GM19455 (cell line): ENCODE measurements at regions not wholly inside any gene's neighbourhood (a gene's known extent, or its start where the extent isn't known, plus 50 kb on each side); places are given as distances from the start of the nearest gene placed in this dataset.

Experiments
- ATAC-seq: cut with Tn5 transposase; IDR thresholded peaks from one replicate; pipeline ENCODE4 v1.9.1; 2021; ENCODE audit not compliant: unreplicated experiment

GRCh38 chr18:34077599-34077998 lies 147.1 kb downstream of the NOL4 start:
- no peak for ATAC-seq

- no peak for ATAC-seq
These were observed 148.5 kb downstream of the NOL4 start for GRCh38 chr18:34075963-34076860.

DNA sequence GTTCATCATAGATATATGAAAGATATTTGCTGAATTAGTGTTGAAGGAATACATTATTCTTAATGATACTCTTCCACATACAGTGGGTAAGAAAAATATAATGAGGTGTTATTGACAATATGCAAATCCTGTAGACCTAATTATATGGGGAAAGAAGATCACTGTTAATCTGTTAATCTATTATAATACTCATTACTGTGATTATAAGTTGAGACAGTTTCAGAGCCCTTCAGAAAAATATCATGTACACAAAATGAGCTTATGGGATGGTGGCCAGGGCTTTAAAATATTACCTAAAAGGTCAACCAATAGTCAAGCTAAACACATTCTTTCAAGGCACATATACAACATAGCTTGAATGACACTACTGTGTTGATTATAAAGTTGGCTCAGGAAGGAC lies 163.5 kb downstream of the NOL4 start:
- no peak for ATAC-seq

DNA sequence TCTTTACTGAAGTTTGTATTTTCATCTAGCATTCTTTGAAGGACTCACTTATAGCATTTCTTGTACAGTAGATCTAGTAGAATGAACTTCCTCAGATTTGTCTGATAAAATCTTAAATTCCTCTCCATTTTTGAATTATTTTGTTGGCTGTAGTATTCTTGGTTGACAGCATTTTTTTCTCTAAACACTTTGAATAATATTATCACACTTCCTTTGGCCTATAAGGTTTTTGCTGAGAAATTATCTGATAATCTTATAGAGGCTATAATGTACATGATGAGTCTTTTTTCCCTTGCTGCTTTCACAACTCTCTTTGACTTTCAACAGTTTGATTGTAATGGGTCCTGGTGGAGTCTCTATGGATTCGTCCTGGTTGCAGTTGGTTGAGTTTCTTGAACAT lies 169.5 kb downstream of the NOL4 start:
- no peak for ATAC-seq

DNA sequence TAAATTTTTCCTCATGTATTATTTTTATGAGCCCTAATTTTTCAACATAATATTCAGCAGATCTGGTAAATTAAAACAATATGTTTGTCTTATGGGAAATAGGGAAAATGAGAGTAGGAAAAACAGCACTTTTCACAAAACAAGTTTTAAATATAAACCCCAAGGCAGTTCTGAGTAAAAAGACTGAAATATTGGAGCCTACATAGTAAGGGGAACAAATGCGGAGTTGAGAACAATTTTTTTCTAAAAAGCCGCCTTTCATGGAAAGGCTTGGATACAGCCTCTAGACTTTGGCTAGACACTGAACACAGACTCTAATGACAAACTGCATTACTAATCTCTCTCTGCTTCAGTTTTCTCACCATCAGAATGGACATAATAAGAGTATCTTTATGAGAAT lies 174.1 kb downstream of the NOL4 start:
- ATAC-seq, result no peak

- ATAC-seq, result no peak
These were observed 175.2 kb downstream of the NOL4 start for GRCh38 chr18:34049511-34049910.

- no peak for ATAC-seq
These were observed 176.3 kb downstream of the NOL4 start for GRCh38 chr18:34048423-34048822.

DNA sequence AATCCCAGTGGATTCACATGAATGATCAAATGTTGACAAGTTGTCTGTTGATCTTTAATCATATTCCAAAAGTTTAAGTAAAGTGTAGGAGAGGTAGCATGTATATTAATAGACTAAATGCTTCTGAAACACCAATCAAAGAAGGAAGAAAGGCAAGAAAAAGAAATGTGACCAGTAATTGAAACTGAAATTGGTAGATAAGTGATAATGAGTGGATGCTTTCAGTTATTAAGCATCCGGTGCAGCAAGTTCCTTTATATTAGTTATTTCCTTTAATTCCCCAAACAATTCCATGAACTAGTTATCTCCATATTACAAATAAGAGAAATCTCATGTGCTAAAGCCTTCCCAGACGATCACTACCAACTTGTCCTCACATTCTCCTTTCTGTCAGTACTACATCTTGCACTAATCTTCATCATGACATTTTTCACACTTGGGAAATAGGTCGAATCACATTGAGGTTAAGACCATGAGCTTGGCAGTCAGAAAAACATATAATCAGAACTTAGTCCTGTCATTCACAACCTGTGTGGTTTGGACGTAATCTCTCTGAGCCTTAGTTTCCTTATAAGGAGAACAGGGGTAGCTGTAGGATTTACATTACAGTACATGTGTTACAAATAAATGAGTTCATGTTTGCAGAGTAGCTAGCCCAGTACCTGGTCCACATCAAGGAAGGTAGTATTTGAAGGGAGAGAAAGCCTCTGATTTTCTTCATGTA lies 182.1 kb downstream of the NOL4 start:
- no peak for ATAC-seq

GRCh38 chr18:34039611-34040010 lies 185.1 kb downstream of the NOL4 start:
- no peak for ATAC-seq

DNA sequence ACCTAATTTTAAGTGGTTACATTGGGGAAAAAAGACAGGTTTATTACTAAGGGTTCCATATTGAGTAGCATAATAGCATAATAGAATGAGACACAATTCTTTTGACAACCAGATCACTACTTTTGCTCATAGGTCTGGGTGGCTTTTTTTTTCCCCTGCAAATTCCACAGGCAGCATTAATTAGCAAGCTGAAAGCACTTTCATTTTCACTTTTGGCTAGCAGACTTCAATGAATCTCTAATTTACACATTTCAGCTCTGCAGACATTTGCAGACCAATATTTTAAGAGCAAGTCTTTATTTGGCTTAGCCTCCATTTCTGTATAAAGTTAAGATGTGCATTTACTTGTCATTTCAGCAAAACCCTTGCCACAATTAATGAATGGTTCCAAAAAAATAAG lies 185.5 kb downstream of the NOL4 start:
- ATAC-seq, result no peak

GRCh38 chr18:34038086-34038485 lies 186.6 kb downstream of the NOL4 start:
- no peak for ATAC-seq

GRCh38 chr18:34033968-34034367 lies 190.7 kb downstream of the NOL4 start:
- ATAC-seq, result no peak

- ATAC-seq, result no peak
These were observed 192.9 kb downstream of the NOL4 start for GRCh38 chr18:34031810-34032209.

GRCh38 chr18:34028324-34028723 lies 196.4 kb downstream of the NOL4 start:
- ATAC-seq, result no peak

DNA sequence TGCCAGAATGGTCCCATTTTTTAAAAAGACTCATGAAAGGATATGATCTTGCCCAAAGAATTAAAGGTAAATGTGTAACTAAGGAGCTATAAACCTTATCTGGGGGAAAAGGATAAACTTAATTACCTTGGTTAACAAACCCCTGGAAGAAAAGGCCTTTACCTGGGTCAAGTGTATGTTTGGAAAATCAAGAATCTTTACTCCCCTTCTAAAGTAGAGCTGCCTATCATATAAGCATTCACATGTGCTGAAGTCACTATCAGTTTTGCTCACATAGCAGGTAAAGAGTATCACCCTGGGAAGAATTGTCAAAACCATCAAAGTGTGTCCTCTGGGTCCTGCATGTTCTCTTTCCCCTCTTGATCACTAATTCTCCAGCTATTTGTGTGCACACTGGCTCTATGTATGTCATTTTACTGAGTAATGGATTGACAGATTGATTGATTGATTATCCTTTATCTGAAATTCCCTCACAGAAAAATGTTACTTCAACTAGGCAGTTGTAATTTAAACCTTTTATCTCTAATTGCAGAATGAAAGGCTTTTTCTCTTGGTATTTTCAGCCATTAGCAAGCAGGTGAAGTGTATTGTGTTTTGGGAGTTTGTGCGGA lies 199.4 kb downstream of the NOL4 start:
- ATAC-seq, result no peak

DNA sequence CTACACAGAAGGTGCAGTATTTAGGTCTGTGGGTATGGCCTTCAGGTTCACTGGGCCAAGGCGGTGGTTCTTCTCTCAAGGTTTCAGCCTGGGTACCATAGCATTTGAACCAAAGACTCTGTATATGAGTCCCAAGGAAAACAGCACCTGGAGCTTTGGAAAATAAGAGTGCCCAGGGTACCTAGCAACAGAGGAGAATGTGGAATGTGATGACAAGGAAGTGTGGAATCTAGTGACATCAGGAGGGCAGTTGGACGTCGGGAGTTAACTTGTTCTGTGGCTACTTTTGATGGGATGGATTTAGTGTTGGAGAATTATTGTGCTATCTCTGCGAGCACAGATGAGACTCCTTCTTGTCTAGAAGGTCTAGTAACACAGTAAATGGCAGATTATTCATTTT lies 201.2 kb downstream of the NOL4 start:
- ATAC-seq, result no peak

DNA sequence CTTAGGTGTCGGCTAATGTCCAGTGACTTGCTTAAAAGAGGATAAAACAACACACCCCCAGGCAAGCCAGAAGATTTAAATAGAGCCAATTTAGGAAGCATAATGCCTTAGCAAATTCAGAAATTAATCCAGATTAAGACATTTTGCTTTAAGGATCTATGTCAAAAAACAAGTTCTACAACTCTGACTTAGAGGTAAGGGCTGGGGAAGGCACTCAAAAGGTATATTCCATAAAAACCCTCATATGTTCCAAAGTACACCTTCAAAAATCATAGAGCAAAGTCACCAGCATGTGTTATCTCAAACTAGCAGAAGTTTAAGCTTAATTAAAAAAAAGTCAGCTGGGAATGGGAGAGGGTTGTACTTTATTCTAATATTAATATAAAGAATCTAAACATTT lies 206.4 kb downstream of the NOL4 start:
- no peak for ATAC-seq

DNA sequence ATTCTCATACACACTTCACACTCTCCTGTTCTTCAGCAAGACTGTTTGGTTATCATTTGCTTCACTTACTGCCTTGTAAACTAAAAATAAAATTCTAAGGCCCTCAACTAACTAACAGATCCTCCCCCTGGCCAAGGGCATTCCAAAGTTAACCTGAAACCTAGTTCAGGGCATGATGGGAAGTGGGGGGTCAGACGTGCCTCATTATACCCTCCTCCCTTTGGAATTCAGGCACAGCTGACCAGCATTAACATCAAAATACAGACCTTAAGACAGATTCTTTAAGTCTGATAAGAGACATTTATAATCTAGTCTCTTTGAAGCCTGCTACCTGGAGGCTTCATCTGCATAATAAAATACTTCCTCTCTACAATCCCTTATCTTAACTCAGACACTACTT lies 221.0 kb downstream of the NOL4 start:
- ATAC-seq, result no peak

- ATAC-seq, result no peak
These were observed 222.6 kb downstream of the NOL4 start for GRCh38 chr18:34002130-34002529.

GRCh38 chr18:34001376-34001775 lies 223.3 kb downstream of the NOL4 start:
- ATAC-seq, result no peak

GRCh38 chr18:33987206-33987605 lies 237.5 kb downstream of the NOL4 start:
- ATAC-seq, result no peak

DNA sequence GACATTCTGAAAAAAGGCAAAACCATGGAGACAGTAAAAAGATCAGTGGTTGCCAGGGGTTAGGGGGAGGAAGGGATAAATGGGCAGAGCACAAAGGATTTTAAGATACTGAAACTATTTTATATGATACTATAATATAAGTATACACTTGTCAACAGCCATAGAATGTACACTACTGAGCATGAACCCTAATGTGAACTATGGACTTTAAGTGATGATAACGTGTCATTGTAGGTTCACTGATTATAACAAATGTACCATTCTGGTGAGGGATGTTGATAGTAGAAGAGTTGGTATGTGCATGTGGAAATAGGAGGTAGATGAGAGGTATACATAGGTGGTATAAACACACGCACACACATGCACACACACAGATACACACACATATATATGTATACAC lies 241.6 kb downstream of the NOL4 start:
- ATAC-seq, result no peak
